Midbrain (tissue), 1 donor: ENCODE measurements at regions not wholly inside any gene's neighbourhood (a gene's known extent, or its start where the extent isn't known, plus 50 kb on each side); places are given as distances from the start of the nearest gene placed in this dataset.
A peak's percentile ranks its signal among the peaks of the same experiment; 100 is the strongest.
"Not testable (repeated sequence)": the region's sequence is repeated elsewhere in the genome, so short reads cannot be mapped to it uniquely, and the experiment has no call there.

Source experiments
- DNase-seq: peaks from one replicate; lab custom pipeline; 2025; lab: John Stamatoyannopoulos, UW

- not testable (repeated sequence) for DNase-seq
These were observed 132.7 kb downstream of the SNX10 start for GRCh38 chr7:26424319-26424718.

DNA sequence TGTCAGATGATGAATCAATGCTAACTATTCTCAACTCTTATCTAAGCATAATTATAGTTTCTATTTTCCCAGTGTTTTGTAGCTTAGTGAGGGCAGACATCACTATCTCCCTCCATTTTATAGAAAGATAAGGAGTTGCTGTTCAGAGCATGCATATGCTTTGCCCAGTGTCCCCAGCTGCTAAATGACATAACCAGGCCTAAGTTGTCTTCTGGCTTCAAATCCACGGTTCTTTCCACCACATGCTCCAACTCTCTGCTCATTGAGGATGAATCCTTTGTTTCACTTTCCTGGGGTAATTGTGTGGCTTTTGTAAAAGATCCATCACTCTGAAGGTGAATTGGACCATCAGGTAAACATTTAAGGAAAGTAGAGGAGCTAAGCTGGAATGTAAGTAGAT is 134.0 kb downstream of the SNX10 start:
- no peak for DNase-seq

DNA sequence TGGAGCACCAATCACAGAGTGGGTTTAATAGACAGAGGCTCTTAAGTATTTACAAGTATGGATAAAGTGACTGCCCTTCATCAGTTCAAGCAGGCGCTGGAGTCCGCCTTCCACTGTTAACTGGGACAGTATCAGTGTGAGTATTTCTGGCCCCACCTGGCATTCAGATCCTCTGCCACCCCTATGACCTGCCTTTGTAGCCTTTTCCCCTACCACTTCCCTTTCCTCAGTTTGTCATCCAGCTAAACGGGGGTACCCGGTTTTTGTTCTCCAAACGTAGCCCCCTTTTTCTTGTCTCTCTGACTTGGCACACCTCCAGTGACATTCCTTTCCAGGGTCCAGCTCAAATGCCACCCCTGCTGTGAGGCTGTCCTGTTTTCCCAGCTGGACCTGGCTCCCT is 134.4 kb downstream of the SNX10 start:
- no peak for DNase-seq

DNA sequence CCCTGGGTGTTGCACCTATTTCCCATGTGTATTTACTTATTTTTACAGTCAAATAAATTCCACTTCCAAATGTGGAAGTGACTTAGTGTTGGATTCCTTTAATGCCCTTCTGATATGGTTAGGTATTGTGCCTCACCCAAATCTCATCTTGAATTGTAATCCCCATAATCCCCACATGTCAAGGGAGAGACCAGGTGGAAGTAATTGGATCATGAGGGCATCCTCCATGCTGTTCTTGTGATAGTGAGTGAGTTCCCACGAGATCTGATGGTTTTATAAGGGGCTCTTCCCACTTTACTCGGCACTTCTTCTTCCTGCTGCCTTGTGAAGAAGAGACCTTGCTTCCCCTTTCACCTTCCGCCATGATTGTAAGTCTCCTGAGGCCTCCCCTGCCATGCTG is 136.9 kb downstream of the SNX10 start:
- no peak for DNase-seq

DNA sequence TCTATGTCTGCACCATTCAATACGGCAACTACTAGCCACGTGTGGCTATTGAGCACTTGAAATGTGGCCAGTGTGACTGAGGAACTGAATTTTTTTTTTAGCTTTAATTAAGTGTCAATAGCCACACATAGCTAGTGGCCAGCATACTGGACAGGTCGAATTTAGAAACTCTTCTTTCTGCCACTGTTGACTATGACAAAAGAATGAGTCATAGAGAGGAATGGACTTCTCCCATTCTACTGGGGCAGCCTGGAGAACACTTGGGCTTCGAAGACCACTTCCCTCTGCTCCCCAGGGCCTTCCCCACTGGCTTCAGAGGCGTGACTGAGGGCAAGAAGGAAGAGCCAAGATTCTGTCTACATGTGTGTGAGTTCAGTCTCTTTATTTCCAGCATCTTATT is 137.5 kb downstream of the SNX10 start:
- DNase-seq: no peak

DNA sequence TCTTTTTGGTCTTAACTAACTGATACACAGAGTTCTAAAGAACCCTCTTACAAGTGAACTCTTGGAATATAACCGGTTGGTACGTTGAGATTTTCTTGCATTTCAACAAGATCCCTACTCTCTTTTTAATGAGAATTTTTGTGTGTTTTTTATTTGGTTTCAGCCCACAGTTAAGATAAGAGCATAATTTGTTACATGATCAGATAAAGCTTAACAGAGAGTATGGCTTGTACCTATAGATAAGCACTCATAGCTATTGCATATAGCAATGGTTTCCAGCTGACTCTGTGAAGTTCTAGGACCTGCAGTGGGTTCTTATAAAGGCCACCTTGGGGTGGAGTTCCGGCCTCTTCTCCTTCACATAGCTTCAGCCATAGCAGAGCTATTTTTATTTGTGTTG is 143.3 kb downstream of the SNX10 start:
- no peak for DNase-seq

DNA sequence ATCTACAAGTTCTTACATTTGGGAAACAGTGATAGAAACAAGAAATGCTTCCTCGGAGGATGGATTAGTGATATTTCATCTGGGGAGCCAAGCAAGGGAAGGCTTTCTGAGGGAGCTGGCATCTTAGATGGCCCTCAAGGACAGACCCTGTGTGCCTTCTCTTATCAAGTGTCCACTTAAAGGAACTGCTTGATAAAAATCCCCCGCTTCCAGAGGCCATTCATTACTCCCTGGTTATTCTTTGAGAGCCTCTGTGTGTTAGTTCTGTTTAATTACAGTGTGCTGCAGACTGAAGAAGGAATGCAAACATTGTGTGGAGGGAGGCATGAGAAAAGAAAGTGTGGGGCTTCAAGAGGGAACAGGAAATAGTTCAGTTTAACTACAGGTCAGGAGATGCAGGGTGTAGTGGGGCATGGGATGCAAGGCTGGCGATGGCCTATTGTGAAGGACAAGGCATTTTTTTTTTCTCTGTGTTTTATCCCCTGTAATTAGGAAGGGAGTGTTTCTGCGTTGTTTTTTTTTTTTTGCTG is 145.4 kb downstream of the SNX10 start:
- no peak for DNase-seq

GRCh38 chr7:26438078-26438477 is 146.4 kb downstream of the SNX10 start:
- no peak for DNase-seq

- no peak for DNase-seq
These were observed 148.0 kb downstream of the SNX10 start for GRCh38 chr7:26439521-26440232.

DNA sequence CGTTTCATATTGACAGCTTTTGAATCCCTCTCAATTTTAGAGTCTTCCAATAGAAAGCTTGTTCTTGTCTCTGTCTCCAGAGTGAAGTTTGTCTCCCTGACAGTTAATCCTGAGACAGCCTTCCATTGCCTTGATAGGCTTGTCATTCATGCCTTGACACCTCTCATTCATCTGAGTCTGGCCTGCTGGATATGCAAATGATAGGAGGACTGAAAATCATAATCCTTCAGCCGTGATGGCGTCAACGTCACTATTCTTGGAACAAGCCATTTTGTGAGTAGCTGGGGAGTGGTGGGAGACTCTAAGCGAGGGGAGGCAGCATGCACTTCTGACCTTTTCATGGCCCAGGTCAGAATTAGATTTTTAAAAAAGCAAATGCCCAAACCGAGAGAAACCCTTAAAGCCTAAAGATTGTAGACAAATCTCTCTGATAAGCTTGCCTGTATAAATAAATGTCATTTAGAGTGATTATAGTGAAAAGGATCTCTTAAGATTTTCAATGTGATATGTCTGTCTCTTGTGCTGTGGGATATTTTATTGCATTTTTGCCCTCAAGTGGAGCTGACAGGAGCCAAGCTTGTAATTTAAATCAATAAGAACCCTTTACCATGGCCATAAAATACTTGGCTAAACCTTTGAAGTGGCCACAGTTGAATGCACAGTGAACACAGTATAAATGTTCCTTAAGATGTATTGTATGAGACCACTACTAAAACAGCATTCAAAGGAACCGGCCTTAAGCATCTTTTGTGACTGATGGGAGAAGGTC is 148.8 kb downstream of the SNX10 start:
- no peak for DNase-seq

DNA sequence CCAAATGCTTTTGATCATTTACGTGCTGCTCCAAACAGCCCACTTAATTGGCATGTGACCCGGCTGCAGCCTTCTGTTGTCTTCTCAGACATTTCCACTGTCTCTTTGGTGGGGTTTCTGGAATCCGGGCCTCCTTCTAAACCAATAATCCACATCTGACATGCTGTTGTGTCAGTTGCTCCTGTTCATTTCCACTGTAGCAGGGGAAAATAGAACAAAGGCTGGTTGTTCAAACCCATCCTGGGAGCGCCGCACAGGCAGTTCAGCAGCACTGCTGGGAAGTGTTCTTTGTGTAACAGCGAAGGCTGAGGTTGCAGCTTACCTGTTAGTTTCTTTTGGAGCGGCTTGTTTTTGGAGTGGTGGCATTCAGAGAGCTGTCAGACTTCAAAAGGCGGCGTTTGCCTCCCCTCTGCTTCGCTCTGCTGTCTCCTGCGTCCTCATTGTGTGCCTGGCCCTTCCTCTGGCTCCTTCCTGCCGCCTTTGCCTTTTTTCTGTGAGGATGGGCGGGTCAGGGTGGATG is 149.4 kb downstream of the SNX10 start:
- DNase-seq: peak; percentile 30

- no peak for DNase-seq
These were observed 150.1 kb downstream of the SNX10 start for GRCh38 chr7:26441611-26442277.

GRCh38 chr7:26443006-26443405 is 151.3 kb downstream of the SNX10 start:
- DNase-seq: no peak

DNA sequence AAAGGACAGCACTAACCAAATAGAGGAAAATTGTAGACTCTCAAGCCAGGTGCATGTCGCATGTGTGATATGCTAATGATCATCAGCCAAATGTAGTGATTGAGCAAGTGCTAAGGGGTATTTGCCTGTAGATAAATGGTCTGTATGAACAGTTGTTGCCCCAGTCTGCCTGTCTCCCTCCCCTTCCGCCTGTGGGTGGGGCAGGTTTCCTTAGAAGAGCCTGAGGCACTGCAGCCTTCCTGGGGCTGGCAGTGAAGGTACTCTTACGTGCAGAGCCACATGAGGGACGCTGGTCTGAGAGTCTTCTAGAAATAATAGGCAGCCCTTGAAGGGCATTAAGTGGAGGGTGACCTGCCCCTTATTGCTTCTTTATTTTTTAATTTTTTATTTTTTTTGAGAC is 152.1 kb downstream of the SNX10 start:
- DNase-seq: no peak

DNA sequence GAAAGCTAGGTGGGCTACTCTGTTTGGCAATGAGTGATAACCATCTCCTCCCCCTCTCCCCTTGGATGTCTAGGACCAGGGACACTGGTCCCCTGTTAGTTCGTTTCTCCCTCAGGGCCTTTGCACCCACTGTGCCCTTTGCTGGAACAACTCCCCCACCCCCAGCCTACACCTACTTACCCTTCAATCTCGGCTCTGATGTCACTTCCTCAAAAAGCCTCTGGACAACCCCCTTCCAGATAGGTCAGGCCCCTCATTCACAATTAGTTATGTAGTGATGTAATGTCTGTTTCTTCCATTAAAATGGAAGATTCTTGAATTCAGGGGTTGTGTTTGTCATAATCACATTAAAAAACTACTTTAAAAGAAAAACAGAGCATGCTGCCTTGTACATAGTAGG is 152.9 kb downstream of the SNX10 start:
- no peak for DNase-seq

GRCh38 chr7:26447116-26447515 is 155.5 kb downstream of the SNX10 start:
- DNase-seq: no peak

GRCh38 chr7:26449175-26450165 is 157.8 kb downstream of the SNX10 start:
- no peak for DNase-seq

- no peak for DNase-seq
These were observed 160.3 kb downstream of the SNX10 start for GRCh38 chr7:26451997-26452396.

GRCh38 chr7:26454180-26454579 is 162.5 kb downstream of the SNX10 start:
- DNase-seq: no peak

- no peak for DNase-seq
These were observed 166.2 kb downstream of the SNX10 start for GRCh38 chr7:26457696-26458327.
